Islet of Langerhans (tissue), 1 donor: ENCODE measurements at regions not wholly inside any gene's neighbourhood (a gene's known extent, or its start where the extent isn't known, plus 50 kb on each side); places are given as distances from the start of the nearest gene placed in this dataset.

Experiments
- FAIRE-seq: peaks from one replicate; lab custom pipeline; 2011; peaks lifted over from hg19 to GRCh38; lab: Jason Lieb, UNC

DNA sequence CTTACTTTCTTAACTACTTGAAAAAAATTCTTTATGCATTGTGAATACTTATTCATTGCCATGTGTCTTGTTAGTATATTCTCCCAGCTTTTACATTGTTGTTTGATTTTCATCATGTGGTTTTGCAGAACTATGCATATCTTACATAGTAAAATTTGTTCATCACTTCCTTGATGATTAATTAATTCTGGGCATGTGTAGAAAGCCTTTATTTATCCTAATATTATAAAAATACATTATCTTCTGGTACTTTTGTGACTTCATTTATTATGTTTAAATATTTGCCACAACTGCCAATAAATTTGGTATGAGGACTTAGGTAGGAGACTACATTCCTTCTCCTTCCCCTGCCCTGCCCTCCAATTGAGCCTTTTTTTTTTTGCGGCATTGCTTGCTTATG is 166.0 kb upstream of the ZNF32 start:
- no peak for FAIRE-seq

- no peak for FAIRE-seq
These were observed 163.2 kb upstream of the ZNF32 start for GRCh38 chr10:43811871-43812270.

DNA sequence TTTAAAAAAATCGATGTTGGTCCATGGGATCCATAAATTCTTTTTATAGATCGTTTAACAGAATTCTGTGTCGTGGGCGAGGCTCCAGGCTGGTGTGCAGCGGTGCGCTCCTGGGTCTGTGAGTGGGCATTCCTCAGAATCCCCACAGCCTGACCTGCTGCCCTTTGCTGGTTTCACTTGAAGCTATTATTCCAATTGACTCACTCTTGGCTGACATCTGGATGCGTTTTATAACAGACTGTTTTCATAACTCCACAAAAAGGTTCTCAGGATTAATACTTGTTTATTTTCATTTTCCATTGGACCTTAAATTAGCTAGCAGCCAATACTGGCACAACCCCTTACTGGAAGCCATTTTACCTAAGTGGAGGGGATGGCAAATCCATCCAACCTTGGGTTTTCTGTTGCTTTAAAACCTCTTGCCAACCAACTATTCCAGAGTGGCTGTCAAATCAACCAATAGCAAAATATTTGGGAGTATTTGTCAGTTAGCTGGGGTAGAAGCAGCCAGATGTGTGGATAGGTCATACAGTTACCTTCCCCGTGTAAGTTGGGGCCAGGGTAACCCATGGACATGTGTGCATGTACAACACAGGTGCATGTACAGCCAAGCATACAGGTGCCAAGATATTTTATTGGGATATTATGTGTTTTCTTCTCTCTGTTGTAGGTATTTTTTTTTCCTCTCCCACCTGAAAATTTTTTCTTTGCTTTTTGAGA is 160.7 kb upstream of the ZNF32 start:
- no peak for FAIRE-seq

DNA sequence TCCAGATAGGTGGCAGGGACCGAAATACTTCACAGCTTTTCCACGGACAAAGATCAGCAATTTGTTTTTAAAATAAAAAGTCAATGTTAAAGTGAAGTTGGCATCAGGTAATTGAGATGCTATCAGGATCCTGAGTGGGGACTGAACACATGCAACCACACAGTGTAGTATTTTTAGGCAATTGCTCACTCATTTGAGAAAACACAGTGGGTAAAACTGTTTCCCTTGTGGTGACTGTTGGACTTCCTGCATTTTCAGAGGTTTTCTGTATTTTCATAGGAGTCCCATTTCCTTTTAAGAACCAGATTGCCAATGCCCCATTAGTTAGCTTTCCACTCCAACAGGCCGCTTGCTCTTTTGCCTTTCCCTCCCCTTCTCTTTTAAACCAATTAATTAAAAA is 159.5 kb upstream of the ZNF32 start:
- FAIRE-seq = no peak

- no peak for FAIRE-seq
These were observed 158.4 kb upstream of the ZNF32 start for GRCh38 chr10:43806831-43807640.

- no peak for FAIRE-seq
These were observed 155.1 kb upstream of the ZNF32 start for GRCh38 chr10:43803791-43804190.

GRCh38 chr10:43802988-43803696 is 154.5 kb upstream of the ZNF32 start:
- FAIRE-seq = no peak

- no peak for FAIRE-seq
These were observed 152.9 kb upstream of the ZNF32 start for GRCh38 chr10:43801626-43802025.

DNA sequence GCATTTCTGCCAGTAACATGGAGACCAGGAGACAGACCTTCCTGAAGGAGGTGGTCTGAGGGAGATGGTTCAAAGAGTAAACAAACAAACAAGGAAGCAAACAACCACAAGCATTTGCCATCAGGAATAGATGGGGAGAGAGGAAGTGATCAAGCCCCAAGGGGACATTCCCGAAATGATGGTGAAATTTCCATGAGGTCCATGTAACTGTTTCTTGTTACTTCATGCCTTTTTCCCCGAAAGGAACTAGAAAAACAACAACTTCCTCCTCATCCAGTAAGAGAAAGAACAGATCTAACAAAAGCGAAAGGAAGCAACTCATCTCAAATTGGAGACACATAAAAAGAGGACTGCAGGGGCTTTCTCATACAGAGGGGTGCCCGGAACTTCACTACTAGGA is 152.5 kb upstream of the ZNF32 start:
- FAIRE-seq = no peak

DNA sequence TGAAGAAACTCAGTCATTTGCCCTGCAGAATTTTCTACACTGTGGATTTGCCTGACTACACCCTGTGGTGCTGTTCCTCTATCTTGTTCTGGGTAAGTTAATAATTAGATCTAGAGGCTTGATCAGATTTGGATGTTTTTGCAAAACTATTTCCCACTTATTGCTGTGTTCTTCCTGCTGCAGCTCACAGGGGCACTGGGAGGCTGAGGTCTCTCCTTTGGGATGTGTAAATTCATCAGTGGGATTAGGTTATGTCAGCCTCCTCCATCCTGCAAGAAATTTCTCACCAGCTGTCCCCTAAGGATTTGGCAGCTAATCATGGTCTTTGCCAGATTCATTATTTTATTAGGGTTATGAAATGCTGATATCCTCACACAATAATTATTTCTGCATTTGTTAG is 148.1 kb upstream of the ZNF32 start:
- no peak for FAIRE-seq

GRCh38 chr10:43795639-43796038 is 147.0 kb upstream of the ZNF32 start:
- no peak for FAIRE-seq

GRCh38 chr10:43795093-43795492 is 146.4 kb upstream of the ZNF32 start:
- FAIRE-seq = no peak

DNA sequence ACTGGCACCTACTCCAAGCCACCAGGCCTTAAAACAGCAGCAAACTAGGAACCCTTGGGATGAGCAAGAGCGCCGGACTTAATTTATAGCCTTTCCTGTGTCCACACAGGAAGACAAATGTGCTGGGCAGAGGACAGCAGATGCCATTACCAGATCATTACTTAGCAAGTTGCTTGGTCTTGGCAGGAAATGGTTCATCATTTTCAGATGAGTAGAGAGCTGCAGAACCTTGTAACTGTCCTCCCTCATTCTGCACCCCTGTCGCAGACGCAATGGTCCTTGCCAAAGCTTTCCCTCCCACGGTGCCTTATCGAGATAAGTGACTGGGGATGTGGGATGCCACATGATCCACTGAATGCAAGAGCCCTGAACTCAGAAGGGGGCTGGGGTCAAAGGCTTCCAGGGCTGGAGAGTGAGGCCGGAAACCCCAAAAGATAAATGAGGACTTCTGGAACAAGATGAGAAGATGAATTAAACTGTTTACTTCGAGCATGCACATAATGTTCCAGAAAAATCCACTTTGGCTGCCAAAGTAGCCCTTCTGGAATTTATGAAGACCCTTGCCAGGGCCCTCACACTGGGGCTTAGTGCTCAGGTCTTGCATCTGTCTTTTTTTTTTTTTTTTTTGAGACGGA is 145.6 kb upstream of the ZNF32 start:
- no peak for FAIRE-seq

GRCh38 chr10:43793704-43794103 is 145.0 kb upstream of the ZNF32 start:
- no peak for FAIRE-seq

DNA sequence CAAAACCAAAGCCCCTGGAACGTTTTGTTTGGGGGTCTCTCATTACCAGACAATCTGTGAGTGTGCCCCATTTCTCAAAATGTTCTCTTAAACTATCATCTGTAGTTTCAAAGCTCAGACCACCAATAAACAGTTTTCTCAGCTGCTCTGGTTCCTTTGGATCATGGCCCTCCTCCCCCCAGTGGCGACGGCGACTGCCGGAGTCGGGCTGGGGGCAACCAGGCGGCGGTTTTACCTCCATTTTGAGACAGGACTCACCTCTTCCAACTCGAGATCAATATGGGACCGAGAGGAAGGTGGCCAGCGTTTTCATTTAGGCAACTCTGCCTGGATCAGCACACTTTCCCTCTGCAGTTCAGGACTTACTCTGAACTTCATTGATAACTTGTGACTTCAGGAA is 141.5 kb upstream of the ZNF32 start:
- no peak for FAIRE-seq

- FAIRE-seq = no peak
These were observed 136.6 kb upstream of the ZNF32 start for GRCh38 chr10:43785252-43785651.

DNA sequence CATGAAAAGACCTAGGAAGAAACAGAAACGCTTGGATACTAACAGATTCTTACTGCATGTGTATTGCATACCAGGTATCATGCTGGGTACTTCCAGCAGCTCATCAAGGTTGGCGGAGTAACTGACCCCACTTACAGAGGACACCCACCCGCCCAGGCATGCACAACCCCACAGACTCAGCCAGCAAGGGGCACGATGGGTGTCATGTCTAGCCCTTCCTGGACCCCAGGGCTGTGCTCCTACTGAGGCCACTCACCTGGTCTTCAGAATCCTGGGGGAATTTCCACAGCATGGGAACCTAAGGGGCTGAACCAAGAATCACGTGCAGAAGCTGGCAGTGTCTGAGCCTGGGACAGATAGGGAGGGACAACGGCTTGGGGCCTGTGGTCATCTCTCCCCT is 134.1 kb upstream of the ZNF32 start:
- FAIRE-seq = no peak

GRCh38 chr10:43781480-43782361 is 133.0 kb upstream of the ZNF32 start:
- FAIRE-seq = no peak

DNA sequence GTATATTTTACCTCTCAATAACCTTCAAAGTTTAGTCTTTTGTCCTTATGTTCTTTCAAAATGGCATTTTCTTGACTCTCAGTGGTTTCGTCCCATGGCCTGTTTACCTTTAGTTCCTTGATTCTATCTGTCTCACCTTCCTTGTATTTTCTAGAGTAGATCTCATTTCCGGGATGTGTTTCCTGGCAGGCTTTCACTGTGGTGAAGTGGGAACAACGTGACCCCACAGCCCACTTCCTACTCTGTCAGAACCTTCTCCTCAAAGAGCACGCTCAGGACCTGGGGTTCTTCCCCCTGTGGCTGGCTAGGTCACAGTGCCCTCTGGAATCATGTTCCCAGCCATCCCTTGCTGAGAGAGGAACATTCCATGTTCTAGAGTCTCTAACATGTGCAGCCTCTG is 129.9 kb upstream of the ZNF32 start:
- FAIRE-seq = no peak

- no peak for FAIRE-seq
These were observed 126.7 kb upstream of the ZNF32 start for GRCh38 chr10:43775384-43775783.

DNA sequence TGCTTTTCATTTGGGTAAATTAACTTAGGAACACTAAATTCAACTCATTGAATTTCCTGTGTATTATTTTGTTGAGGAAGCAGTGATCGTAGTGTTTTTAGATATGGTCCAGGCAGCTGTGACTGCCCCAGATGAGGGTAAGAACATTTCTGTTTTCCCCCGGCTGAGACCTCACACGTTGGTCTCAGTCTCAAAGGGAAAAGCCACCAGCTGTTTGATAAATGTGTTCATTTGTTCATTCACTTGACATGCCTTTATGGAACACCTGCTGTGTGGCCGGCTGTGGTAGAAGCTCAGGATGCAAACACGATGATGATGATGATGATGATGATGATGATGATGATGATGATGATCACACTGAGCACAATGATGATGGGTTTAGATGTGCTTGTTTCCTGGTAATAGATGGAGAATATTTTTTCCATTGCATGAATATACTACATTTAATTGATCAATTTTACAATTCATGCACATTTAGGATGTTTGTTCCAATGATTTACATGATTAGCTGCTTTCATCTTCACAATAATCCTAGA is 125.6 kb upstream of the ZNF32 start:
- no peak for FAIRE-seq

- no peak for FAIRE-seq
These were observed 125.1 kb upstream of the ZNF32 start for GRCh38 chr10:43773736-43774135.
